HL-60 (cell line): ENCODE measurements at regions not wholly inside any gene's neighbourhood (a gene's known extent, or its start where the extent isn't known, plus 50 kb on each side); places are given as distances from the start of the nearest gene placed in this dataset.
"Not testable (repeated sequence)": the region's sequence is repeated elsewhere in the genome, so short reads cannot be mapped to it uniquely, and the experiment has no call there.

ENCODE experiments used
- DNase-seq, 2 experiments: peaks; one replicate each; pipeline ENCODE4 v3.0.0-alpha.2; 2010 to 2020; ENCODE audit warnings: low read depth in 1 of 2, low spot score in 1 of 2
- H3K27ac ChIP-seq: fragments of 250-450 bp; sonication (Bioruptor Pico); replicated peaks from 2 replicates; pipeline ENCODE4 v1.5.1; 2020; ENCODE audit warnings: mild to moderate bottlenecking, moderate library complexity
- H3K27me3 ChIP-seq: fragments of 250-450 bp; sonication (Bioruptor Pico); 2 replicates; pipeline ENCODE4 v1.5.1; 2021; ENCODE audit warnings: mild to moderate bottlenecking, moderate library complexity; ENCODE audit not compliant: insufficient read depth, poor library complexity, severe bottlenecking
- H3K4me3 ChIP-seq: replicated peaks from 2 replicates; pipeline ENCODE4 v1.5.1; 2011; ENCODE audit warnings: mild to moderate bottlenecking, control low read depth, low read length; ENCODE audit not compliant: insufficient read depth
- GABPA ChIP-seq: IDR thresholded peaks from 2 replicates; pipeline ENCODE4 v1.6.1; 2012; ENCODE audit warnings: low read depth
- POLR2AphosphoS5 ChIP-seq: IDR thresholded peaks from 2 replicates; pipeline ENCODE4 v1.6.1; 2012; ENCODE audit warnings: low read depth
- SPI1 ChIP-seq: IDR thresholded peaks from 2 replicates; pipeline ENCODE4 v1.6.1; 2012; ENCODE audit warnings: low read depth, mild to moderate bottlenecking, borderline replicate concordance
- TF ChIP-seq, protein P1 (sequence below): IDR thresholded peaks from 2 replicates; pipeline ENCODE4 v1.6.1; 2012; ENCODE audit warnings: low read depth; ENCODE audit not compliant: insufficient replicate concordance
- TF ChIP-seq, protein P2 (sequence below): IDR thresholded peaks from one replicate; pipeline ENCODE4 v1.5.1; 2011; ENCODE audit warnings: low read length, control low read depth, inconsistent platforms; ENCODE audit not compliant: insufficient read depth

DNA sequence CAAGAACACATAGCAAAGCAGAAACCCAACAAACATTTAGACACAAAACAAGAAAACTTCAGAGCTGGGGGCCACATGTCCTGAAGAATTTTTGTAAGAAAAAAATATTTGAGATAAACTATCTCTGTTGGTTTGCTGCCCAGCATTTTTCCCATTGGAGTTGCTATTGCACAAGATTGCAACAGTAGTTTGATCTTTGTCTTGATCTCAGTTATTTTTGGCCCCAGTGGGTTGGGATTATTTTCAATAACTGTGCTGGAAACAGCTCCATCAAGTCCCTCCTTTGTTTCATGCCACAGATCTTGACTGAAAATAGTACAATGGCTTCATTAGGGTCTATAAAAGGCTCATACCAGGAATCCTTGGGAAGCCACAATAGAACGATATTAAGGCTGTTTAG, 103.8 kb upstream of the RAI2 start:
- no peak for DNase-seq
- Histone ChIP-seq H3K4me3 (no peak overlapping the region), H3K27me3 (no peaks in the 10 kb centered on the region), H3K27ac (no peak overlapping the region)
- TF ChIP-seq, protein P1, sequence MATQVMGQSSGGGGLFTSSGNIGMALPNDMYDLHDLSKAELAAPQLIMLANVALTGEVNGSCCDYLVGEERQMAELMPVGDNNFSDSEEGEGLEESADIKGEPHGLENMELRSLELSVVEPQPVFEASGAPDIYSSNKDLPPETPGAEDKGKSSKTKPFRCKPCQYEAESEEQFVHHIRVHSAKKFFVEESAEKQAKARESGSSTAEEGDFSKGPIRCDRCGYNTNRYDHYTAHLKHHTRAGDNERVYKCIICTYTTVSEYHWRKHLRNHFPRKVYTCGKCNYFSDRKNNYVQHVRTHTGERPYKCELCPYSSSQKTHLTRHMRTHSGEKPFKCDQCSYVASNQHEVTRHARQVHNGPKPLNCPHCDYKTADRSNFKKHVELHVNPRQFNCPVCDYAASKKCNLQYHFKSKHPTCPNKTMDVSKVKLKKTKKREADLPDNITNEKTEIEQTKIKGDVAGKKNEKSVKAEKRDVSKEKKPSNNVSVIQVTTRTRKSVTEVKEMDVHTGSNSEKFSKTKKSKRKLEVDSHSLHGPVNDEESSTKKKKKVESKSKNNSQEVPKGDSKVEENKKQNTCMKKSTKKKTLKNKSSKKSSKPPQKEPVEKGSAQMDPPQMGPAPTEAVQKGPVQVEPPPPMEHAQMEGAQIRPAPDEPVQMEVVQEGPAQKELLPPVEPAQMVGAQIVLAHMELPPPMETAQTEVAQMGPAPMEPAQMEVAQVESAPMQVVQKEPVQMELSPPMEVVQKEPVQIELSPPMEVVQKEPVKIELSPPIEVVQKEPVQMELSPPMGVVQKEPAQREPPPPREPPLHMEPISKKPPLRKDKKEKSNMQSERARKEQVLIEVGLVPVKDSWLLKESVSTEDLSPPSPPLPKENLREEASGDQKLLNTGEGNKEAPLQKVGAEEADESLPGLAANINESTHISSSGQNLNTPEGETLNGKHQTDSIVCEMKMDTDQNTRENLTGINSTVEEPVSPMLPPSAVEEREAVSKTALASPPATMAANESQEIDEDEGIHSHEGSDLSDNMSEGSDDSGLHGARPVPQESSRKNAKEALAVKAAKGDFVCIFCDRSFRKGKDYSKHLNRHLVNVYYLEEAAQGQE = no peak
- TF ChIP-seq SPI1 (no peak), POLR2AphosphoS5 (no peak), GABPA (no peak)
- TF ChIP-seq, protein P2, sequence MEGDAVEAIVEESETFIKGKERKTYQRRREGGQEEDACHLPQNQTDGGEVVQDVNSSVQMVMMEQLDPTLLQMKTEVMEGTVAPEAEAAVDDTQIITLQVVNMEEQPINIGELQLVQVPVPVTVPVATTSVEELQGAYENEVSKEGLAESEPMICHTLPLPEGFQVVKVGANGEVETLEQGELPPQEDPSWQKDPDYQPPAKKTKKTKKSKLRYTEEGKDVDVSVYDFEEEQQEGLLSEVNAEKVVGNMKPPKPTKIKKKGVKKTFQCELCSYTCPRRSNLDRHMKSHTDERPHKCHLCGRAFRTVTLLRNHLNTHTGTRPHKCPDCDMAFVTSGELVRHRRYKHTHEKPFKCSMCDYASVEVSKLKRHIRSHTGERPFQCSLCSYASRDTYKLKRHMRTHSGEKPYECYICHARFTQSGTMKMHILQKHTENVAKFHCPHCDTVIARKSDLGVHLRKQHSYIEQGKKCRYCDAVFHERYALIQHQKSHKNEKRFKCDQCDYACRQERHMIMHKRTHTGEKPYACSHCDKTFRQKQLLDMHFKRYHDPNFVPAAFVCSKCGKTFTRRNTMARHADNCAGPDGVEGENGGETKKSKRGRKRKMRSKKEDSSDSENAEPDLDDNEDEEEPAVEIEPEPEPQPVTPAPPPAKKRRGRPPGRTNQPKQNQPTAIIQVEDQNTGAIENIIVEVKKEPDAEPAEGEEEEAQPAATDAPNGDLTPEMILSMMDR = no peak

DNA sequence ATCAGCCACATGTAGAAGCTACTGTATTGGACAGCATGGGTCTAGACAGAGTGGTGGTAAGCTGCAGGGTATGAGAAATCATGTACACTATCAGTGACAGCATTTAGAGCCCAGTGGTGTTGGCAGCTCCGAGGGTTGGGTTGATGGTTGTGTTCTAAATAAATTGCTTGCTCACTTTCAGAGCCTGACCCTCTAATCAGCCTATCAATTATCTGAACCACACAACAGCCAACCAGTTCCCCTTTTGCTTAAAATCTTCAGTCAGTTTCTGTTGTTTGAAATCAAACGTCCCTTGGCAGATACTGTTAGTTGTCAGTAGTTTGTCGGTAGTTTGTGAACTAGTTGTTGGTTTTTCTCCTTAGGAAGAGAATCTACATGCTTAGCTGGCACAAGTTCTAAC, 99.8 kb upstream of the RAI2 start:
- TF ChIP-seq, protein P1 = no peak
- TF ChIP-seq GABPA = no peak
- Histone ChIP-seq H3K4me3 (no peak overlapping the region), H3K27ac (no peak overlapping the region), H3K27me3 (no peaks in the 10 kb centered on the region)
- DNase-seq = no peak

DNA sequence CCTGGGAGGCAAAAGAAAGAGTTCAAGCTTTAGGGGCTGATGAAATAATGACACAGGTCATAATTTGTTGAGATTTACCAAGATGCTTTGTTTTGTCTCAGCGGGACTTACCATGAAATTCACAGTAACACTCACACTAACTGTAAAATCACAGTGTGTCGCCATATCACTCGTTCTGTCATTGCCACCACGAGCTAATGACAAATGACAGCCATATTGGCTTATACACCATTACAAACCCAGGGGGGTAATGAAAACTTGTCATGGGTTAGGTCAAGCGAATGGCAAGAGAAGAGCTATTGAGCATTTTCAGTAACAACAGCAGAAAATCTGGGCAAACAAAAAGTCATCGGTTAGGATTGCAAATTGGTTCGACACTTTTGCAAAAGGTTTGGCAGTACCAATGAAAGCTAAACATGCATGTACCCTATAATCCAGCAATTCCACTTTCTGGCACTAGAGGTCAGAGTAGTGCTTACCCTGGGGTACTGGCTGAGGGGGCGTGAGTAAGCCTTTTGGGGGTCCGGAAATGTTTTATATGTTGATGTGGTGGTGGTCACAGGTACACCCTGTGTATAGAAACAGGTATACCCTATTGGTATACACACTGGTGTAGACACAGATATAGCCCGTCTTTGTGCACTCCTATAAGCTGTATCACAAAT, 83.9 kb upstream of the RAI2 start:
- DNase-seq = peak in 1 of 2 experiments; percentile 3
- H3K27ac ChIP-seq = no peak overlapping the region
- no peaks in the 10 kb centered on the region for H3K27me3 ChIP-seq
- TF ChIP-seq, protein P2 = no peak
- TF ChIP-seq, protein P1 = no peak
- TF ChIP-seq GABPA (no peak), SPI1 (no peak), POLR2AphosphoS5 (no peak)
- H3K4me3 ChIP-seq = no peak overlapping the region

DNA sequence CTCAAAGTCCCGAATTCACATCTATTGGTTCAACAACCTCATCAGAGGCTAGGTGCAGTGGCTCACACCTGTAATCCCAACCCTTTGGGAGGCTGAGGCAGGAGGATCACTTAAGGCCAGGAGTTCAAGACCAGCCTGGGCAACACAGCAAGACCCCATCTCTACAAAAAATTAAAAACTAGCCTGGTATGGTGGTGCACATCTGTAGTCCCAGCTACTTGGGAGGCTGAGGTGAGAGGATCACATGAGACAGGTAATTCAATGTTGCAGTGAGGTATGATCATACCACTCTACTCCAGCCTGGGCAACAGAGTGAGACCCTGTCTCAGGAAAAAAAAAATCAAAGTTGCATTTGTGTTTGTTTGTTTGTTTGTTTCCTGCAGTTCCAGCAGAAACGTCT, 80.1 kb upstream of the RAI2 start:
- DNase-seq, H3K27ac ChIP-seq, H3K4me3 ChIP-seq, H3K27me3 ChIP-seq: not testable (repeated sequence)
